ENCODE measurements at regions not wholly inside any gene's neighbourhood (a gene's known extent, or its start where the extent isn't known, plus 50 kb on each side); places are given as distances from the start of the nearest gene placed in this dataset.
"Not testable (repeated sequence)": the region's sequence is repeated elsewhere in the genome, so short reads cannot be mapped to it uniquely, and the experiment has no call there.

- no peaks in the 10 kb centered on the region for H3K36me3 ChIP-seq (ENCODE audit: control insufficient read depth in 2 of 2, insufficient read depth in 2 of 2, low read length in 1 of 2)
- H3K4me3 ChIP-seq (ENCODE audit: low read length in 2 of 2): no peak overlapping the region
- H3K27ac ChIP-seq (ENCODE audit: low read depth in 1 of 2, low read length in 1 of 2): no peak overlapping the region
- H3K27me3 ChIP-seq (ENCODE audit: control insufficient read depth in 2 of 2, insufficient read depth in 1 of 2, low read length in 1 of 2): peaks cover 3 to 8% of the 10 kb centered on the region in 2 donors
- H3K9me3 ChIP-seq (ENCODE audit: control insufficient read depth in 2 of 2, insufficient read depth in 1 of 2, low read length in 1 of 2): no peaks in the 10 kb centered on the region
- 70% methylated on average over 3 of the region's 3 CpGs for WGBS
- H3K4me1 ChIP-seq (ENCODE audit: control insufficient read depth in 2 of 2, insufficient read depth in 2 of 2, low read length in 2 of 2): no peaks in the 10 kb centered on the region
- no peak for DNase-seq (ENCODE audit: low read depth in 6 of 9, low spot score in 9 of 9)
Measured at GRCh38 chr14:88975043-88975830, 150.8 kb downstream of the TTC8 start.

GRCh38 chr14:88975926-88976325 is 151.5 kb downstream of the TTC8 start:
- Histone ChIP-seq H3K9me3 (ENCODE audit: control insufficient read depth in 2 of 2, insufficient read depth in 1 of 2, low read length in 1 of 2) (no peaks in the 10 kb centered on the region), H3K27me3 (ENCODE audit: control insufficient read depth in 2 of 2, insufficient read depth in 1 of 2, low read length in 1 of 2) (peaks cover 3 to 8% of the 10 kb centered on the region in 2 donors), H3K27ac (ENCODE audit: low read depth in 1 of 2, low read length in 1 of 2) (no peak overlapping the region), H3K36me3 (ENCODE audit: control insufficient read depth in 2 of 2, insufficient read depth in 2 of 2, low read length in 1 of 2) (no peaks in the 10 kb centered on the region), H3K4me3 (ENCODE audit: low read length in 2 of 2) (no peak overlapping the region), H3K4me1 (ENCODE audit: control insufficient read depth in 2 of 2, insufficient read depth in 2 of 2, low read length in 2 of 2) (no peaks in the 10 kb centered on the region)
- WGBS: 70% methylated on average over 2 of the region's 2 CpGs
- DNase-seq (ENCODE audit: low read depth in 6 of 9, low spot score in 9 of 9): no peak

GRCh38 chr14:88980907-88981306 is 156.5 kb downstream of the TTC8 start:
- WGBS: 84% methylated on average over 4 of the region's 4 CpGs
- DNase-seq (ENCODE audit: low read depth in 6 of 9, low spot score in 9 of 9); H3K4me1 ChIP-seq (ENCODE audit: control insufficient read depth in 2 of 2, insufficient read depth in 2 of 2, low read length in 2 of 2); H3K27ac ChIP-seq (ENCODE audit: low read depth in 1 of 2, low read length in 1 of 2); H3K4me3 ChIP-seq (ENCODE audit: low read length in 2 of 2); H3K36me3 ChIP-seq (ENCODE audit: control insufficient read depth in 2 of 2, insufficient read depth in 2 of 2, low read length in 1 of 2); H3K9me3 ChIP-seq (ENCODE audit: control insufficient read depth in 2 of 2, insufficient read depth in 1 of 2, low read length in 1 of 2); H3K27me3 ChIP-seq (ENCODE audit: control insufficient read depth in 2 of 2, insufficient read depth in 1 of 2, low read length in 1 of 2): not testable (repeated sequence)

DNA sequence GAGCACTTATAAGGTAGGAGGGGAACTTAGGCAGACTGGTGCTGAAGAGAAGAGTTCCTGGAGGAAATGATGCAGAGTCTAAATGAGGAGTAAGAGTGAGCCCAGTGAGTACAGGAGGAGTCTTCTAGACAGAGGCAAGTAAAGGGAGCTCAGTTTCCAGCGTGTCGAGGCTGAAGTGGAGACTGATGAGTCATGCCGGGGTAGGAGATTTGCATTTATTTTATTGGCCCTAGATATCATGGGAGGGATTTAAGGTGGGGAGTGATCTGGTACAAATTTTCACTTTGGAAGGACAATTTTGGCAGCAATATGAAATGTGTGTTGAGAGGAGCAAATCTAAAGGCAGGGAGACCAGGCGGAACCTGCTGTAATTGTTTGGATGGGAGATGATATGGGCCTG is 157.5 kb downstream of the TTC8 start:
- H3K27ac ChIP-seq (ENCODE audit: low read depth in 1 of 2, low read length in 1 of 2): no peak overlapping the region
- H3K9me3 ChIP-seq (ENCODE audit: control insufficient read depth in 2 of 2, insufficient read depth in 1 of 2, low read length in 1 of 2): no peaks in the 10 kb centered on the region
- no peaks in the 10 kb centered on the region for H3K36me3 ChIP-seq (ENCODE audit: control insufficient read depth in 2 of 2, insufficient read depth in 2 of 2, low read length in 1 of 2)
- no peak overlapping the region for H3K4me3 ChIP-seq (ENCODE audit: low read length in 2 of 2)
- no peak for DNase-seq (ENCODE audit: low read depth in 6 of 9, low spot score in 9 of 9)
- WGBS: 96% methylated on average over 4 of the region's 4 CpGs
- no peaks in the 10 kb centered on the region for H3K4me1 ChIP-seq (ENCODE audit: control insufficient read depth in 2 of 2, insufficient read depth in 2 of 2, low read length in 2 of 2)
- H3K27me3 ChIP-seq (ENCODE audit: control insufficient read depth in 2 of 2, insufficient read depth in 1 of 2, low read length in 1 of 2): peaks cover 3 to 8% of the 10 kb centered on the region in 2 donors

DNA sequence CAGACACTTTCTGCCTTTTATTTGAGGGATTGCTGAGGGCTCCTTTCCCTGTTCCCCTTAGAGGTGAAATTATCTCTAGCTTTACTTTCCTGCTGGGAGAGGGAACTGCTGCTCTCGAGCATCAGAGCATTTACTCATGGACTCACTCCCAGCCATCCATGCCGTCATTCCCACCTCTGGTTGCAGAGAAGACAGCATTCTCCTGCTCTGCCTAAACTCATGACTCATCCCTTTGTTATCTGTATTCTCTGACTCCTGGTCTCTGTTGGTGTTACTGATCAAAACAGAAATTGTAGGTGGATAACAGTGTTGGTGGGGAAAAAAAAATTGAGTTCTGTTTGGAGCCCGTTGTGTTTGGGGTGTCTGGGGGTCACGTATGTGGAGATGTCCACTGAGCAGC is 159.3 kb downstream of the TTC8 start:
- 81% methylated on average over 4 of the region's 4 CpGs for WGBS
- no peaks in the 10 kb centered on the region for H3K36me3 ChIP-seq (ENCODE audit: control insufficient read depth in 2 of 2, insufficient read depth in 2 of 2, low read length in 1 of 2)
- no peaks in the 10 kb centered on the region for H3K9me3 ChIP-seq (ENCODE audit: control insufficient read depth in 2 of 2, insufficient read depth in 1 of 2, low read length in 1 of 2)
- no peak overlapping the region for H3K27ac ChIP-seq (ENCODE audit: low read depth in 1 of 2, low read length in 1 of 2)
- no peaks in the 10 kb centered on the region for H3K4me1 ChIP-seq (ENCODE audit: control insufficient read depth in 2 of 2, insufficient read depth in 2 of 2, low read length in 2 of 2)
- DNase-seq (ENCODE audit: low read depth in 6 of 9, low spot score in 9 of 9): no peak
- H3K4me3 ChIP-seq (ENCODE audit: low read length in 2 of 2): no peak overlapping the region
- H3K27me3 ChIP-seq (ENCODE audit: control insufficient read depth in 2 of 2, insufficient read depth in 1 of 2, low read length in 1 of 2): peaks cover 0 to 2% of the 10 kb centered on the region in 2 donors

DNA sequence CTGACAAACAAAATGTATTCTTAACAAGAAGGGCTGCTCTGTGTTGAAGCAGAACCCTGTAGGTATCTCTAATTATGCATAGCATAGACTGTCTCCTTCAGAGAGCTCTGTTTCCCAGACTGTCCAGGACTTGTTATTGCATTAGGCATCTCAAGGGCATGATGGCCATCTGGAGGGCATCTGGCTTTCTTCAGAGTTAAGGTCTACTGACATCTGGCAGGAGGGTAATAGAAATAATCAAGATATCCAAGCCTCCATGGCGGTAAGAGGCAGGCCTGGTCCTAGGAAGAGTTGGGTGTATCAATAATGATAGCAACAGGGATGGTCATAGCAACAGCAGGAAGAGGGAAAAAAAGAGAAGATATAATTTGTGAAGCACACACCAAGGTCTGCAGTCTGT is 161.2 kb downstream of the TTC8 start:
- Histone ChIP-seq H3K36me3 (ENCODE audit: control insufficient read depth in 2 of 2, insufficient read depth in 2 of 2, low read length in 1 of 2) (no peaks in the 10 kb centered on the region), H3K4me3 (ENCODE audit: low read length in 2 of 2) (no peak overlapping the region), H3K4me1 (ENCODE audit: control insufficient read depth in 2 of 2, insufficient read depth in 2 of 2, low read length in 2 of 2) (no peaks in the 10 kb centered on the region), H3K27me3 (ENCODE audit: control insufficient read depth in 2 of 2, insufficient read depth in 1 of 2, low read length in 1 of 2) (no peaks in the 10 kb centered on the region), H3K27ac (ENCODE audit: low read depth in 1 of 2, low read length in 1 of 2) (no peak overlapping the region), H3K9me3 (ENCODE audit: control insufficient read depth in 2 of 2, insufficient read depth in 1 of 2, low read length in 1 of 2) (no peaks in the 10 kb centered on the region)
- WGBS: 97% methylated on average over 1 of the region's 1 CpG
- no peak for DNase-seq (ENCODE audit: low read depth in 6 of 9, low spot score in 9 of 9)

- Histone ChIP-seq H3K36me3 (ENCODE audit: control insufficient read depth in 2 of 2, insufficient read depth in 2 of 2, low read length in 1 of 2) (no peaks in the 10 kb centered on the region), H3K27ac (ENCODE audit: low read depth in 1 of 2, low read length in 1 of 2) (no peak overlapping the region), H3K4me3 (ENCODE audit: low read length in 2 of 2) (no peak overlapping the region), H3K4me1 (ENCODE audit: control insufficient read depth in 2 of 2, insufficient read depth in 2 of 2, low read length in 2 of 2) (no peaks in the 10 kb centered on the region), H3K9me3 (ENCODE audit: control insufficient read depth in 2 of 2, insufficient read depth in 1 of 2, low read length in 1 of 2) (no peaks in the 10 kb centered on the region), H3K27me3 (ENCODE audit: control insufficient read depth in 2 of 2, insufficient read depth in 1 of 2, low read length in 1 of 2) (no peaks in the 10 kb centered on the region)
- DNase-seq (ENCODE audit: low read depth in 6 of 9, low spot score in 9 of 9): no peak
- 97% methylated on average over 11 of the region's 11 CpGs for WGBS
Measured at GRCh38 chr14:88986146-88986841, 161.8 kb downstream of the TTC8 start.

DNA sequence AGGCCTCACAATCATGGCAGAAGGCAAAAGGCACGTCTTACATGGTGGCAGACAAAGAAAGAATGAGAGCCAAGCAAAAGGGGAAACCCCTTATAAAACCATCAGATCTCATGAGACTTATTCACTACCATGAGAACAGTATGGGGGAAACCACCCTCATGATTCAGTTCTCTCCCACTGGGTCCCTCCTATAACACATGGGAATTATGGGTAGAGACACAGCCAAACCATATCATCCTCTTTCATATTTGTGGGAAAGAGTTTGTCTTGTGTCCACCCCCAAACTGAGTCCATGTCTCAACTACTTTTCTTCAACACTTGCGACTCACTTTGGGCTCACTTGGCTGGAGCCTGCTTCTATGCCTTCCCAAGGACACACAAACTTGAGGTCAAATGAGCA is 162.5 kb downstream of the TTC8 start:
- H3K4me1 ChIP-seq (ENCODE audit: control insufficient read depth in 2 of 2, insufficient read depth in 2 of 2, low read length in 2 of 2); H3K4me3 ChIP-seq (ENCODE audit: low read length in 2 of 2); H3K9me3 ChIP-seq (ENCODE audit: control insufficient read depth in 2 of 2, insufficient read depth in 1 of 2, low read length in 1 of 2); DNase-seq (ENCODE audit: low read depth in 6 of 9, low spot score in 9 of 9); H3K27ac ChIP-seq (ENCODE audit: low read depth in 1 of 2, low read length in 1 of 2); H3K36me3 ChIP-seq (ENCODE audit: control insufficient read depth in 2 of 2, insufficient read depth in 2 of 2, low read length in 1 of 2); H3K27me3 ChIP-seq (ENCODE audit: control insufficient read depth in 2 of 2, insufficient read depth in 1 of 2, low read length in 1 of 2): not testable (repeated sequence)
- 94% methylated on average over 2 of the region's 2 CpGs for WGBS

GRCh38 chr14:88987516-88987915 is 163.1 kb downstream of the TTC8 start:
- Histone ChIP-seq H3K27me3 (ENCODE audit: control insufficient read depth in 2 of 2, insufficient read depth in 1 of 2, low read length in 1 of 2) (no peaks in the 10 kb centered on the region), H3K4me3 (ENCODE audit: low read length in 2 of 2) (no peak overlapping the region), H3K4me1 (ENCODE audit: control insufficient read depth in 2 of 2, insufficient read depth in 2 of 2, low read length in 2 of 2) (no peaks in the 10 kb centered on the region), H3K9me3 (ENCODE audit: control insufficient read depth in 2 of 2, insufficient read depth in 1 of 2, low read length in 1 of 2) (no peaks in the 10 kb centered on the region), H3K27ac (ENCODE audit: low read depth in 1 of 2, low read length in 1 of 2) (no peak overlapping the region), H3K36me3 (ENCODE audit: control insufficient read depth in 2 of 2, insufficient read depth in 2 of 2, low read length in 1 of 2) (no peaks in the 10 kb centered on the region)
- WGBS: 62% methylated on average over 2 of the region's 2 CpGs
- DNase-seq (ENCODE audit: low read depth in 6 of 9, low spot score in 9 of 9): no peak
